Transverse colon (tissue), 4 donors: ENCODE measurements at regions not wholly inside any gene's neighbourhood (a gene's known extent, or its start where the extent isn't known, plus 50 kb on each side); places are given as distances from the start of the nearest gene placed in this dataset.

ENCODE experiments used
- DNase-seq: peaks from one replicate; pipeline ENCODE4 v3.0.0-alpha.2; 2019
- H3K27ac ChIP-seq, 4 donors: fragments of 200-600 bp; sonication (generic); 2 replicates each; pipeline ENCODE4 v1.5.1; 2016 to 2018; ENCODE audit warnings: inconsistent platforms in 4 of 4
- H3K27me3 ChIP-seq: fragments of 200-600 bp; sonication (generic); 2 replicates; pipeline ENCODE4 v1.5.1; 2017; ENCODE audit warnings: inconsistent platforms
- H3K36me3 ChIP-seq, 4 donors: fragments of 200-600 bp; sonication (generic); 2 replicates each; pipeline ENCODE4 v1.5.1; 2017 to 2019; ENCODE audit warnings: inconsistent platforms in 4 of 4
- H3K4me1 ChIP-seq, 4 donors: fragments of 200-600 bp; sonication (generic); 2 replicates each; pipeline ENCODE4 v1.5.1; 2017 to 2020; ENCODE audit warnings: inconsistent platforms in 4 of 4
- H3K4me3 ChIP-seq, 4 donors: fragments of 200-600 bp; sonication (generic); 1 replicate in 1 of 4; 2 replicates in 3 of 4; pipeline versions ENCODE4 v1.5.1 to v1.6.1; 2017 to 2019; ENCODE audit warnings: inconsistent platforms in 4 of 4
- H3K9me3 ChIP-seq, 2 donors: fragments of 200-600 bp; sonication (generic); 2 replicates each; pipeline ENCODE4 v1.5.1; 2017 to 2019; ENCODE audit warnings: inconsistent platforms in 2 of 2
- EP300 ChIP-seq: sonication (generic); formaldehyde crosslinking; IDR thresholded peaks from one replicate; pipeline ENCODE4 v1.6.1; 2017; ENCODE audit warnings: antibody characterized with exemption, low read depth
- POLR2A ChIP-seq: fragments of 450-650 bp; IDR thresholded peaks from one replicate; pipeline ENCODE4 v1.6.1; 2016; ENCODE audit warnings: antibody characterized with exemption, mild to moderate bottlenecking, moderate library complexity
- POLR2AphosphoS5 ChIP-seq, 3 donors: sonication (generic); formaldehyde crosslinking; IDR thresholded peaks; one replicate each; pipeline ENCODE4 v1.6.1; 2016; ENCODE audit warnings: antibody characterized with exemption in 3 of 3
- WGBS, 2 donors: methylation state at CpG; one replicate each; pipeline ENCODE4 v1.1.5; 2018; ENCODE audit warnings: low coverage in 1 of 2; 5-methylcytosine and 5-hydroxymethylcytosine counted together
- in situ Hi-C, 4 donors: fragments of 200-750 bp; cut with MboI; loops; one replicate each; pipeline versions ENCODE4 v1.15.0 to v1.15.1; 2017; ENCODE audit warnings: low sequenced_read_pairs in 3 of 4, low pct_ligation_motif_present in 1 of 4, low pct_unique_long_range_greater_than_20kb in 1 of 4
- intact Hi-C: fragments of 100-400 bp; cut with DNase I; formaldehyde crosslinking; loops from one replicate; pipeline ENCODE4 v1.15.1; 2023; ENCODE audit warnings: low total_unique reads
- TF ChIP-seq, protein P1 (sequence below), 5 experiments: fragments of 200-600 bp in 3 of 5; fragments of 450-650 bp in 2 of 5; sonication (generic) in 3 of 5; IDR thresholded peaks; 1 replicate in 2 of 5; 2 replicates in 3 of 5; pipeline ENCODE4 v1.5.1; 2016 to 2017; ENCODE audit warnings: antibody characterized with exemption in 5 of 5, inconsistent platforms in 3 of 5, mild to moderate bottlenecking in 2 of 5, moderate library complexity in 1 of 5

DNA sequence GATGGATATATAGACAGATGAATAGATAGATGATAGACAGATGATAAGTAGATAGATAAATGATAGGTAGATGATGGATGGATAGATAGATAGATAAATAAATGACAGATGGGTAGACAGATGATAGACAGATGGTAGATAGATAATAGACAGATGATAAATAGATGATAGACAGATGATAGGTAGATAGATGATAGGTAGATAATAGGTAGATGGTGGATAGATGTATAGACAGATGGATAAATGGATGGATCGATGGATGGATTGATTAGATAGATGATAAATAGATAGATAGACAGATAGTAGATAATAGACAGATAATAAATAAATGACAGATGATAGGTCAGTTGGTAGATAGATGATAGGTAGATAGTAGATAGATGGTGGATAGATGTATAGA, 212.7 kb downstream of the NFATC2 start:
- TF ChIP-seq POLR2A, result no peak
- TF ChIP-seq, protein P1, sequence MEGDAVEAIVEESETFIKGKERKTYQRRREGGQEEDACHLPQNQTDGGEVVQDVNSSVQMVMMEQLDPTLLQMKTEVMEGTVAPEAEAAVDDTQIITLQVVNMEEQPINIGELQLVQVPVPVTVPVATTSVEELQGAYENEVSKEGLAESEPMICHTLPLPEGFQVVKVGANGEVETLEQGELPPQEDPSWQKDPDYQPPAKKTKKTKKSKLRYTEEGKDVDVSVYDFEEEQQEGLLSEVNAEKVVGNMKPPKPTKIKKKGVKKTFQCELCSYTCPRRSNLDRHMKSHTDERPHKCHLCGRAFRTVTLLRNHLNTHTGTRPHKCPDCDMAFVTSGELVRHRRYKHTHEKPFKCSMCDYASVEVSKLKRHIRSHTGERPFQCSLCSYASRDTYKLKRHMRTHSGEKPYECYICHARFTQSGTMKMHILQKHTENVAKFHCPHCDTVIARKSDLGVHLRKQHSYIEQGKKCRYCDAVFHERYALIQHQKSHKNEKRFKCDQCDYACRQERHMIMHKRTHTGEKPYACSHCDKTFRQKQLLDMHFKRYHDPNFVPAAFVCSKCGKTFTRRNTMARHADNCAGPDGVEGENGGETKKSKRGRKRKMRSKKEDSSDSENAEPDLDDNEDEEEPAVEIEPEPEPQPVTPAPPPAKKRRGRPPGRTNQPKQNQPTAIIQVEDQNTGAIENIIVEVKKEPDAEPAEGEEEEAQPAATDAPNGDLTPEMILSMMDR (IDR thresholded peaks at IDR 0.05), result no peak
- TF ChIP-seq POLR2AphosphoS5 (IDR thresholded peaks at IDR 0.05), result no peak
- TF ChIP-seq EP300, result no peak

DNA sequence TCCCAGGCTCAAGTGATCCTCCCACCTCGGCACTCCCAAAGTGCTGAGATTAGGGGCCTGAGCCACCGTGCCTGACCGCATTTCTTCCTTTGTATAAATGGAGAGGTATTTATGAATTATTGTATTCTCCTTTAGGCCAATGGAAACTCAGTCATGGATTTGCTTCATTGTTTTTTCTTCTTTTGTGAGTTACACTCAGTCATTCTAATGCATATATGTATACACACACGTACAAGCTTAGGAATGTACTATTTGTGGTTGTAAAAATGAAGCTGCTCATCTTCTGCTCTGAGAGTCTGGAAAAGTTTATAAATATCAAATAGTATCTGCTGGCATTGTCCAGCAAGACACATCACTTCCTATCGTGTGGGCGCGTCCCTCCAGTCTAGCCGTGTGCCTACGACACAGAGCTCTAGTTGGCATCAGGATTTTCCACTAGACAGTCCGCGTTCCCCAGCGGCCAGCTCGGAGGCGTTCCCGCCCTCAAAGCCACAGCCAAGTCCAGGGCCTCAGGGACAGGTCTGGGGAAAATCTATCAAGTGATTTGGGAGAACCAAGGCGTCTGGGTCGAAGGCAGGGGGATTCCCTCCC, 215.2 kb downstream of the NFATC2 start:
- intact Hi-C loops, result no loop called here
- H3K36me3 ChIP-seq, result no peaks in the 10 kb centered on the region
- no peaks in the 10 kb centered on the region for H3K27me3 ChIP-seq
- in situ Hi-C loops, result loop anchor here in 1 of 4 donors (10.0 kb wide), 1 partner anchor 343 kb away; no protein-coding TSS in a partner anchor
- no peak overlapping the region for H3K27ac ChIP-seq
- H3K4me3 ChIP-seq, result no peak overlapping the region
- TF ChIP-seq EP300 (no peak), POLR2A (no peak), POLR2AphosphoS5 (IDR thresholded peaks at IDR 0.05) (no peak)
- TF ChIP-seq, protein P1 (IDR thresholded peaks at IDR 0.05), result no peak
- no peak for DNase-seq
- H3K9me3 ChIP-seq, result no peaks in the 10 kb centered on the region
- H3K4me1 ChIP-seq, result no peaks in the 10 kb centered on the region
- 23 to 70% methylated on average over 5 to 17 of the region's 17 CpGs for WGBS, 2 donors

More for the DNA sequence above, 212.7 kb downstream of the NFATC2 start:
- H3K27ac ChIP-seq, result no peak overlapping the region
- no peaks in the 10 kb centered on the region for H3K36me3 ChIP-seq
- DNase-seq, result no peak
- H3K9me3 ChIP-seq, result no peaks in the 10 kb centered on the region
- H3K4me3 ChIP-seq, result no peak overlapping the region
- 77 to 89% methylated on average over 1 of the region's 1 CpG for WGBS, 2 donors
- no peaks in the 10 kb centered on the region for H3K27me3 ChIP-seq
- intact Hi-C loops (no loop called here), in situ Hi-C loops (loop anchor here in 1 of 4 donors (10.0 kb wide), 1 partner anchor 345 kb away; no protein-coding TSS in a partner anchor)
- no peaks in the 10 kb centered on the region for H3K4me1 ChIP-seq

GRCh38 chr20:51326201-51326819, 216.2 kb downstream of the NFATC2 start:
- no peak overlapping the region for H3K4me3 ChIP-seq
- no peak overlapping the region for H3K27ac ChIP-seq
- H3K9me3 ChIP-seq, result no peaks in the 10 kb centered on the region
- TF ChIP-seq POLR2AphosphoS5 (IDR thresholded peaks at IDR 0.05), result no peak
- no peak for TF ChIP-seq POLR2A
- TF ChIP-seq, protein P1 (IDR thresholded peaks at IDR 0.05), result peak; percentile 52 to 67 (median 61)
- no peak for TF ChIP-seq EP300
- no peaks in the 10 kb centered on the region for H3K36me3 ChIP-seq
- H3K4me1 ChIP-seq, result no peaks in the 10 kb centered on the region
- in situ Hi-C loops, result loop anchor here in 1 of 4 donors (10.0 kb wide), 1 partner anchor 342 kb away; no protein-coding TSS in a partner anchor
- H3K27me3 ChIP-seq, result no peaks in the 10 kb centered on the region
- peak; percentile 44 for DNase-seq
- intact Hi-C loops, result no loop called here
- WGBS, 2 donors, result 65% methylated on average over 4 of the region's 4 CpGs; no CpG with 5 or more reads in 1 of the 2 donors

DNA sequence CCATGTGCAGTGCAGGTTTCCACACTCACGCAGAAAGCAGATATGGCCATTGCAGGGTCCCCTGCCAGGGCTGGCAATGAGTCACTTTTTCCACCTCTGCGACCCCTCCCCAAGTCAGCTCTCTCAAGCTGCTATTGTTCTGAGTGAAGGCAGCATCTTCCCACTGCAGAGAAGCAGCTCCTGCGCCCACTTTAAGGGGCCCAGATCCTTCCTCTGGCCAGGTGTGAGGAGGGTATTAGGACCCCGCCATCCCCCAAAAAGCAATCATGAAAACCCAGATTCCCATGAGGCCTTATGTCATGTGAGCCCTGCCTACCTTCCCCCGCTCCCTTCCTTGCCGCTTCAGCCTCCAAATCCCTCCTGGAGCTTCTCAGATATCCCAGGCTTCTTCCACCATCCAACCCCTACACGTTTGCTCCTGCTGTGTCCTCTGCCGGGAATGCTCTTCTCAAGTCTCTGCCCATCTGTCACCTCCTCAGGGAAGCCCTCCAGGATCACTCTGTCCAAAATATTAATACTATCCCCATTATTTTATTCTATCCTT, 220.3 kb downstream of the NFATC2 start:
- H3K36me3 ChIP-seq, result no peaks in the 10 kb centered on the region
- H3K4me1 ChIP-seq, result no peaks in the 10 kb centered on the region
- DNase-seq, result no peak
- H3K4me3 ChIP-seq, result no peak overlapping the region
- no peaks in the 10 kb centered on the region for H3K27me3 ChIP-seq
- 71 to 78% methylated on average over 4 to 8 of the region's 8 CpGs for WGBS, 2 donors
- intact Hi-C loops, result no loop called here
- H3K9me3 ChIP-seq, result no peaks in the 10 kb centered on the region
- no peak overlapping the region for H3K27ac ChIP-seq
- TF ChIP-seq EP300, result no peak
- TF ChIP-seq POLR2AphosphoS5 (IDR thresholded peaks at IDR 0.05), result no peak
- TF ChIP-seq, protein P1 (IDR thresholded peaks at IDR 0.05), result no peak
- TF ChIP-seq POLR2A, result no peak
- in situ Hi-C loops, result loop anchor here in 1 of 4 donors (10.0 kb wide), 1 partner anchor 337 kb away; no protein-coding TSS in a partner anchor
